DND-41 (cell line): ENCODE measurements at regions not wholly inside any gene's neighbourhood (a gene's known extent, or its start where the extent isn't known, plus 50 kb on each side); places are given as distances from the start of the nearest gene placed in this dataset.

Experiments used
- CTCF ChIP-seq: IDR thresholded peaks from 2 replicates; pipeline ENCODE4 v1.5.1; 2012; ENCODE audit warnings: borderline replicate concordance, low read length, moderate library complexity, mild to moderate bottlenecking; ENCODE audit not compliant: poor library complexity, severe bottlenecking; ENCODE audit errors: extremely low read depth
- EZH2 ChIP-seq: IDR thresholded peaks from 3 replicates; pipeline ENCODE4 v1.6.1; 2012; ENCODE audit warnings: borderline replicate concordance, low read depth, mild to moderate bottlenecking, moderate library complexity, low read length, inconsistent platforms; ENCODE audit not compliant: severe bottlenecking

GRCh38 chr18:57951117-57951796 lies 92.8 kb upstream of the NEDD4L start:
- TF ChIP-seq CTCF = no peak
- TF ChIP-seq EZH2 = no peak
